ENCODE measurements at regions not wholly inside any gene's neighbourhood (a gene's known extent, or its start where the extent isn't known, plus 50 kb on each side); places are given as distances from the start of the nearest gene placed in this dataset.

- DNase-seq, result no peak
These were observed 60.2 kb upstream of the STARD4 start for GRCh38 chr5:111572561-111572960.

GRCh38 chr5:111563031-111563822 is 50.9 kb upstream of the STARD4 start:
- no peak for DNase-seq

- DNase-seq, result no peak
These were observed 50.2 kb upstream of the STARD4 start for GRCh38 chr5:111562561-111562960.

All from NCI-H1417 (cell line).